ENCODE measurements at regions not wholly inside any gene's neighbourhood (a gene's known extent, or its start where the extent isn't known, plus 50 kb on each side); places are given as distances from the start of the nearest gene placed in this dataset.
"Not testable (repeated sequence)": the region's sequence is repeated elsewhere in the genome, so short reads cannot be mapped to it uniquely, and the experiment has no call there.

DNA sequence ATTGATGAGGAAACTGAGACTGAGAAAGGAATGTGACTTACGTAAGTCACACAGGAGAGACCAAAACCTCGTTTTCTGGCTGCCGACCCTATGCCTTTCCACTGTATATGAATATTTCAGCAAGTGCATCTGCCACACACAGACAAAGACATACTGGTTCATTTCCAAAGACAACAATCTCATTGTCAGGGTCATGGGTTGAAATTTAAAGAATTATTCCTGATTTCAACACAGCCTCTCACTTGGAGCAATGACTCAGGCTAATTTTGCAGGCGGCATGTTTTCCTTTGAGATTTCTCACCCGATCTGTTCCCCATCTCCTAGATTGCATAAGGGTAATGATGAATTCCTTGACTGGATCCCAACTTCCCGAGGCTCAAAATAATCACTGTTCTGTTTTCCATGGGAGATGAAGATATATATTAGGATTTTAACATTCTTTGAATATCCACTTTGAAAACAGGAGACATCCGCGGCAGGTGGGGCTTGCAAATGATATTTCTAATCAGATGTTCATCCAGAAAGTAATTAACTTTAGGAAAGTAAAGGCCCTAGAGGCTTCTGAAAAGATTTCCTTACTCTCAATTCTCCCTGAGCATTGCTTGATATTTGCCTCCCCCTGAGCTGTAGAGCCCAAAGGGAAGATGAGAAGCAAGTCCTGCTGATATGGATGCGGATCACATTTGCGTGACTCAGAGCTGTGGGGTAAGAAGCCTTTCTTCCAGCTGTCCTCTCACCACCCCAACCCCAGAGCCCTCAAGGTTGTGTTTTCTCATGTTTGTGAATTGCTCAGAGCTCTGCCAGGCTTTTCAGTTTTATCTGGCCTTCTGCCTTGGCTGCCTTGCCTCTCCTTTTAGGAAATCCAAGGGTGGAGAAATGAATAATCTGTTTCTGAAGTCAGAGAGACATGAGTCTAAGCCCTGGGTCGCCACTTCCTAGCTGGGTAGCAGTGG, 361.1 kb upstream of the BOD1L1 start:
- DNase-seq (ENCODE audit: low spot score): no peak

DNA sequence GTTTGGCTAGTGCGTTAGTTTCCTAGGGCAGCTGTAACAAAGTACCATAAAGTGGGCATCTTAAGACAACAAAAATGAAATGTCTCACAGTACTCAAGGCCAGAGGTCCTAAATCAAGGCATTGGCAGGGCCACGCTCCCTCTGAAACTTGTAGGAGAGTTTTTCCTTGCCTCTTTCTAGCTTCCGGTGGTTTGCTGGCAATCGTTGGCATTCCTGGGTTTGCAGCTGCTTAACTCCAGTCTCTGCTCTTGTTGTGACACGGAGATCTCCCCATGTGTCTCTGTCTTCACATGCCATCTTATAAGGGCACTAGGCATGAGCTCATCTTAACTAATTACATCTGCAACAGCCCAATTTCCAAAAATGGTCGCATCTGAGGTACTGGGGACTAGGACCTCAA, 362.0 kb upstream of the BOD1L1 start:
- no peak for DNase-seq (ENCODE audit: low spot score)

DNA sequence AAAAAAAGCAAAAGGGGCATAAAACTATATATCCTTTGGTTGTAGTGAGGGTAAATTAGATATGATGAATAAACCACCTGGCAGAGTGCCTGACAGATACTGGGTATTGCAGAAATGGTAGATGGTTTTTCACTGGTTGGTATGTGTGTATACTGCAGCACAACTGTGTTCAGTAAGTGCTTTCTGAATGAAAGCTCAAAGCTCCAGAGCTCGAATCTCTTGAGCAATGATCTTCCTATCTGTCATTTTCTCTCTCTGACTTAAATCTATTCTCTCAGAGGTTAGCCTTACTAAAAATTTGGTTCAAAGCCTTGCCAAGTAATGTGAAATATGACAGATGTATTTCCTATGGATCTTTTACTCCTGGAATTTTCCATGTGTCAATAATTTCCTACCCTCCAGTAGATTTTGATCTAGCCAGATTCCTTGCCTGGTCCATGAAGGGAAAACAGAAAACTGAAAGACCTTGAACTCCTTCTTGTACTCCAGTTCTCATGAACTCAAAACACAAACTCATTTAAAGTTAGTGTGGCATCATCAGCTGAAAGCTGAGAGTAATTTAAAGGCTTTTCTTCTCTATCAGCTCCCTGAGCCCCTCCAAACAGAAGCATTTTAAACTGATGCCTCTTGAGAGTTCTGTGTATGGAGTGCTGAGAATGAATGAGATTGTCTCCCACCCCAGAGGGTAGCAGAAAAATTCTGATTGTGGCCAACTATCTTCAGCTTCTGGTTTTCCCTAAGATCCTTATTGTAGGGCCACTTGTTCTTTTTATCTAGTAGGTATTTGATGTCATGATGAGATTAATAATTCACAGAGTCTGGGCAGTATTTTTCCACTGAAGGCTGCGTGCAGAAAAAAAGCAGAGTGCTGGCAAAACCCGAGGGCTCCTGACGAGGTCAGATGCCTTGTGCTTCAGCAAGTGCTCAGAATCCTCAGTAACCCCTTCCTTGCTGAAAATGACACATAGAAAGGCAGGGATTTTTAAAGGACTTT, 363.4 kb upstream of the BOD1L1 start:
- peak; percentile 15 for DNase-seq (ENCODE audit: low spot score)

DNA sequence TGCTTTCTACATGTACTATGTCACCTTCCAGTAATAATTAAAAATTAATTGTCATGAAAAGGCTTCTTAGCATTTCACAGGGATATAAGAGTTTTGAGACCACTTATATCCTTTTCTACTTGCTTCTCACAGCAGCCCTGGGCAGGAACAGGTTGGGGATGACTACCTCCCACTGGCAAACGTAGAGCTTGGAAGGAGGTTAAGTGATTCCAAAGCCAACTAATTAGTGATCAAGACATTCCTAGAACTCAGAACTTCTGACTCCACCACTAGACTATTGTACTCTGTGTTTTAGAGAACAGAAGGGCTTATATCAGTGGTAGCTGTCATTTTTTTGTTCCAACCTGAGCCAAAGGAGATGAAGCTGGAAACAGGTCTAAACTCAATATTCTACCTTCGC, 364.5 kb upstream of the BOD1L1 start:
- DNase-seq (ENCODE audit: low spot score): no peak

DNA sequence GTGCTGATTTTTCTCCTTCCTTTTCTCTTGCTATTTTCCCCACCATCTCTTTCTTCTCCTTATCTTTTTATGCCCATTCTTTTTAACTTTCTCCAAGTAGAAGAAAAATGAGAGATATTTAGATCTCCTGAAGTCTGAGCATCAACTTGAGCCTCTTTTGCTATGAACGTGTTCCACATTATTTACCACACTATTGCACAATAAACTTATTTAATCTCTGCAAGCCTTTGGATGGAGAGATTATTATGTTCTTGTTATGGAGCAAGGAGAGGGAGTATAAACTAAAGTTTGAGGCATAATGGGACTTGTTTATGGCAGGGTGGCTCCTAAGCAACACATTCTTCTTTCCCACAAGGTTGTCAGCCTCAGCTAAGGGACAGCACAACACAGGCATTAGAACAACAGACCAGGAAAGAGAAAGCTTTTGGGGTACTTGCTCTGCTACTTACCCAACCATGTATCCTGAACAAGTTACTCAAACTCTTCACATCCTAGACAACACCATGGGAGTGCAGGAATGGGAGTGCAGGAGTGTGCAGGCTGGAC, 365.5 kb upstream of the BOD1L1 start:
- DNase-seq (ENCODE audit: low spot score): no peak

DNA sequence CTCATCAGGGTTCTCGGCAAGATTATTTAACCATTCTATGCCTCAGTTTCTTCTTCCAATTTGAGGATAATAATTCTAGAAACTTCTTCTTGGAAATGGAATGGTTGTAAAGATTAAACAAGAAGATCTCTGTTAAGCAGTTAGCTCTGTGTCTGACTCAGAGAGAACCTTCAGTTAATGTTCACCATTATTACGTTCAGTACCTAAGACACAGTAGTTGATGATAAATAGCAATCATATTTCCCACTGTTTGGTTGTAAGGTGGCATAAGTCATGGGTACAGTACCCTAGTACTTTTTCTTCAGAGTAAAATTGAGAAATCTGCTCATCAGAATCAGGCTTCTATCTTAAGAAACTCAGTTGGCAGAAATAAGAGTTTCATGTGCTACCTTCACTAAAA, 366.5 kb upstream of the BOD1L1 start:
- no peak for DNase-seq (ENCODE audit: low spot score)

DNA sequence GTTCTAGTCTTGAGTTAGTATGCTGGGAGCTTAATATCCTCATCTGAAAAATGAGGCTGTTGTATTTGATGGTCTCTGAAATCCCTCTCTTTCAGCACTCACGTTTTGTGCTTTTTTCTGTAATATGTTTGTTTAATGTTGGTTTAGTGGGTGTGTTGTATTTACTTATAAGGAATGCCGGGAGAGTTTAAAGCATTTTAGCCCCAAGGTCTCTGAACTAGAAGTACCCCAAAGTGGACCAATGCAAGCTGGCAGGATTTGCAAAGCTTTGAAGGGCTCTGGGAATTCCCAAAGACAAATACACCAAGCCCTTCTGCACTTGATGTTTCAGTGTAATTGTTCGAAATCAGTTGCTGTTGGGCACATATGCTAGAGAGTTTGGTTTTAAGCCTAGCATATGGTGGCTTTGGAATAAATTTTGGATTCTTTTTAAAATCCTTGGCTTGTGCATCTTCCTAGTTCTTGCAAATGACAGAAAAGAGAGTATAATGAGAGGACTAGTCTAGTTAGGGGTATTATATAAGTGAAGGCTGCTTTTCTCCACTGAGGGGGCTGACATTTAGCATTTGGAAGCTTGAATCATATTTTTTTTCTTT, 371.4 kb upstream of the BOD1L1 start:
- no peak for DNase-seq (ENCODE audit: low spot score)

DNA sequence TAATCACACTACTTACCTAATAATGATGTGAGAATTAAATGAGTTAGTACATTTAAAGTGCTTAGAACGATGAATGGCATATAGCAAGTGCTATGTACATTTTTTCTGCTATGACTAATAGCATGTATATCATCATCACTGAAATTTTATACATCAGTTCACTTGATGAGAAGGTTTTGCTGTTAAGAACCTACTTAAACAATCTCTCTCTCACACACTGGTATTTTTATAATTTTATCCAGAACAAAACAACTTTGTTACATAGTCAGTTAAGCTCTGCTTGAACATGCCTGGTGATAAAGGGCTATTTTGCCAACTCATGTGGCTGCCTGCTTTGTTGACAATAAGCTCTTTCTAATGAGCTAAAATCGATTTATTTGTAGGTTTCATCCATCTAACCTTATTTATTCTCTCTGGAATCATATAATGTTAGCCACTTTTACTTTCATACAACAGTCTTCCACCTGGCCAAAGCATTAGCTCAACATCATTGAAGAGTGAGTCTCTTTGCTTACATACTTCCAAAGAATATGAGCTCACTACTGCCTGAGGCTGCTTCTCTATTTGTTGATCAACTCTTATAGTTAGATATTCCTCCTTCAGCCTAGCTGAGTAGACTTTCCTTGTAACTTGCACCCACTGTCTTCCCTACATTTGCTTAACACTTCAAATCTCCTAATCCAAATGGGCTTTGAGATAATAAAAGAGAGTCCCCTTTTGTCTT, 372.7 kb upstream of the BOD1L1 start:
- DNase-seq (ENCODE audit: low spot score): no peak

DNA sequence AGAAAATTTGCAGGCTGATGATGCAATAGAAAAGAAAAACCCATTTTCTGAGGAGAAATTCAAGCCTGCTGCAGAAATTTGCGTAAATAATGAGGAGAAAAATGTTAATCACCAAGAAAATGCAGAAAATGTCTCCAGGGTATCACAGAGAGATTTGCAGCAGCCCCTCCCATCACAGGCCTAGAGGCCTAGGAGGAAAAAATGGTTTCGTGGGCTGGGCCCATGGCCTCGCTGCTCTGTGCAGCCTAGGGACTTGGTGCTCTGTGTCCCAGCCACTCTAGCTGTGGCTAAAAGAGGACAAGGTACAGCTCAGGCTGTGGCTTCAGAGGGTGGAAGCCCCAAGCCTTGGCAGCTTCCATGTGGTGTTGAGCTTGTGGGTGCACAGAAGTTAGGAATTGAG, 374.8 kb upstream of the BOD1L1 start:
- DNase-seq (ENCODE audit: low spot score): not testable (repeated sequence)

DNA sequence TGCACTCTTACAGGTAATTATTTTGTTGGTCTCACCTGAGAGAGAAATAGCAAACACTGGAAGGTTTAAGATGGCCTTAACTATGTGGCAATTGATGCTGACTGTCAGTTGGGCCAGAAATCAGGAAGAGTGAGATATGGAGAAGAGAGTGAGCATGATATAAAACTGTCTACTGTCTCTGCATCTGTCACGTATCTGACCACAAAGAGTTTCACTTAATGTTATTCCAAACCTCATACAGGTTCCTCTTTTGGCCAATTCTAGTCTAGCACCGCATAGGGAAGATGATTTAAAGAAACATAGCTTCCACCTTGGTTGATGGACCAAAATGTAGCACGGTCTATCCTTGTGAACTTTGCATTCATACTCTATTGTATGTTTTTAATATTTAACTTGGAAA, 381.0 kb upstream of the BOD1L1 start:
- DNase-seq (ENCODE audit: low spot score): no peak

DNA sequence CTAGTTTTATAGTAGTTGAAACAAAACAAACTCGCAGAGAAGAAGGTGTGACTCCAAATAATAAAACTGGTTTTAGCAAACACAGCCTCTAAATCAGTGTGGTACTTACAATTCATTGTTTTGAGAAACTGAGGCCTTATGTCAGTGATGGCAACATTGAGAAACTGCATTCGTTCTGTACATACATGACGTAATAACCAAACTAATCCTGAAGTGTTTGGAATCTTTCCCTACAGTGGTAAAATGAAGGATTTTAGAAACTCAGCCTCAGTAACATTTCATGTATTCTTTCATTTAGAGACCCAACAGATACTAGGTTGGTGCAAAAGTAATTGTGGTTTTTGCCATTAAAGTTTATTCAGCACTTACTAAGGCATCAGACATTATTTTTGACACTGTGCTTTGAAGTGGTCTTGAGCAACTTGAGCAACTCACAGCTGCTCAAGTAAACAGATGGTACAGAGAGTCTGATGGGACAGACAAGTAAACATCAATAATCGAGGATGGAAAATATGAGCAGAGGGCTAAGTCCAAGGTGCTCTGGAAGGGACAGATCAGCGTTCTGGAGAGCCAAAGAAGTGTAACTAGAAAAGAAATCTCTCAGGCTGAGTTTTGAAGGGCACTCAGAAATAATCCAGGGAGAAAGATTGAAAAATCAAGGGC, 390.8 kb upstream of the BOD1L1 start:
- peak; percentile 6 for DNase-seq (ENCODE audit: low spot score)

DNA sequence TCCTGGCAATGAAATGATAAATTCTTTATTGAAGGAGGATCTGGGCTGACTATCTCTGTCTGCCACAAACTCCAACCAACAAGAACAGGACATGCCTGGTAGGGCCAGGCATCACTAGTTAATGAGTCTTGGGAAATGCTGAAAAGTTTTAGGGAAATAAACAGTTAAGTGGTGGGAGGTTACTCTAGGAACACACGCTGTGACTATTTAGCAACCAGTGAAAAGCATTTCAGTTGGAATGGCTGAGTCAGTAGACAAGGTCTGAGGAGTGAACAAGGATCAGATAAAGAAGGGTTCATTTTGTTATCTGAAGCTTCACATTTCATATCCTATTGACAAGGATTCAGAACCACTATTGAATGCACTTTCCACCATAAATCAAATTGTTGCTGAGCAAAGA, 394.9 kb upstream of the BOD1L1 start:
- no peak for DNase-seq (ENCODE audit: low spot score)

DNA sequence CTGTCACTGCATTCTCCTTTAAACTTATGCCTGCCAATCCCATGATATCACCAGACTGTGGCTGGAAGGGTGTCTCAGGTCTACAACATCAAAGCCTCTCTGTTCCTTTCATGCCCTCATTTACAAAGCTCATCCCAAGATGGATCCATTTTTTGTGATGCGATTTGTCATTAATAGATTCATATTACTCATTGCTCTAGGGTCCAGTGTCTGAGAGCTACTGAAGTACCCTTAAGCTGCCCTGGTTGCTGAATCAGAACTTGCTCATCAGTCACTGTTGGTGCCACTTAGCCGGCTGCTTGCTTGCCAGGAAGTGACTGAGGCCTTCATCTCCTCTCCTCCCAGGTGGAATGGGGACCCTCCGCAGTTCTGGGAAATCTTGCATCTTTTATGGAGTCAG, 395.5 kb upstream of the BOD1L1 start:
- DNase-seq (ENCODE audit: low spot score): no peak

DNA sequence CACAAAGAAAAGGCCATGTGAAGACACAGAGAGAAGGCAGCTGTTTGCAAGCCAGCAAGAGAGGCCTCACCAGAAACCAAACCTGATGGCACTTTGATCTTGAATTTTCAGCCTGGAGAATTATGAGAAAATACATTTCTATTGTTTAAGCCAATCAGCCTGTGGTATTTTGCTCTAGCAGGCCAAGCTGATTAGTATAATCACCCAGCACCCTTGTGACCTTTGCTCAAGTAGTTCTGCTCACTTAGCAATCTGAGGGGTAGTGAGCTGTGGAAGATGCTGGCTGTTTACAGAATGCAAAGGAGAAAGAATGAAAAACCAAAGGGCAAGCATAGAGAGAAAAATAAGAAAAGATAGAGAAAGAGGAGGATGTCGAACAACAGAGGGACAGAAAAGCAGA, 396.4 kb upstream of the BOD1L1 start:
- DNase-seq (ENCODE audit: low spot score): no peak

DNA sequence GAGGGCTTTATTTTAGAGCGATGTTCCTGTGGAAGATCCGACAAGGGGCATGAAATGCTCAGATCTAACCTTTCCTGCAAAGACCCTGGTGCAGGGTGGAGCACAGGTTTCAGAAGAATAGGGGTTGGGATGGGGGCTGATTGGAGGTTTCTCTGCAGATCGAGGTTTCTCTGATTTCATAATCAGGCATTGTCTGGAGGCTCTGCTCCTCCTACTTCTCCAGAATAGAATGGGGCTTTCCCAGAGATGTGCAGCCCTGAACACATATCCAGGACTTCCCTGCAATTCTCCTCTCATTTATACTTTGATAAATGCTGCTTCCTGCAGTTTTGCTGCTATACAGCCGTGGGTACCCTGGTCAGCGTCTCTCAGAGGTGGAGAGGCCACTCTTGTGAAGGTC, 397.6 kb upstream of the BOD1L1 start:
- DNase-seq (ENCODE audit: low spot score): no peak

DNA sequence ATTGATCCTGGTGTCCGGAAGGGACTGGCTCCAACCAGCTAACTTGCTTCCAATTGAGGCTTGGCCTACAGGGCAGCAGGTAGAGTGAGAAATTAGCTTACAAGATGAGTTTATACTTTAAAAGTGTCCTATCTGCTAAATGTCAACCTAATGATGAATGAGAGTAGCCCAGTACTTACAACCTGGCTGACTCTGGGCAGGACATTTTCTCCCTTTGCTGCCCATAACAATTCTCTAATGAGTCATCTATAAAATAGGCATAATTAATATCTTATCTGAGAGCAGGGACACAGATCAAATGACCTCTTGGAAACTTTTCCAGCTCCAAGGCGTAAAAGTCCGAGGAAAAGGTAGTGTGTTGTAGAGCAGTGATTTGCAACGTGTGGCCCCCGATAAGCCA, 398.4 kb upstream of the BOD1L1 start:
- no peak for DNase-seq (ENCODE audit: low spot score)

DNA sequence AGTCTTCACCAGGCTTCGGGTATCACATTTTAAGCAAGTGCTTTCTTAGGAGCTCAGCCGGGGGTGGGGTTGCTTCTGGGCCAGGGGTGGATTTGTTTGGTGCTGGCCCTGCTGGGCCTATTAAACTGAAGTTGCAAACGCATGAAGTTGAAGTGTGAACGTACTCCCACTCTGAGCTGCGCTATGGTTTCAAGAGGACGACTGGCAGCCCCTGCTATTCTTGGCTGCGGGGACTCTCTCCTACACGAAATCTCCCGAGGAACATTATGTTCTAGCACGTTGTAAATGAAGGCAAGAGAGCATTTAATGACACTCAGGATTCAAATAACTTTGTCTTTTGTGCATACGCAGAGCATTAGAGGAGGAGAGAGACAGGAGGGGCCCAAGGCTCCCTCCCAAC, 401.3 kb upstream of the BOD1L1 start:
- no peak for DNase-seq (ENCODE audit: low spot score)

DNA sequence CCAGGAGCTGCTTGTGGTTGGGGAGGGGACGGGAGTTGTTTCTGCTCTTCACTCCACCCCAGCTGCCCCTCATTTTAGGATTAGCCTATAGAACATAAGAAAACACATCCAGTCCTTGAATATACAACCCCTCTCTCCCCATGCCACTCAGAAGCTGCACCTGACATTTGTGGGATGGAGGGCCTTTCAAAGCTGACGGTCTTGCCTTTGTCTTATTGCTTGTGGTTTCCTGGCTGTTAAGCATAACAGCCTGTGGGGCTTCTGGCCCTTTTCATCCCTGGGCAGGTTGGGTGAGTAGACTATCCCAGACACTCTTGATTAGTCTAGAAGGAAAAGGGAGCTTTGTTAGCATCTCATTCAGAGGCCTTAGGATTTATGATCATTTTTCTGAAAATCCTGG, 407.6 kb upstream of the BOD1L1 start:
- DNase-seq (ENCODE audit: low spot score): no peak

DNA sequence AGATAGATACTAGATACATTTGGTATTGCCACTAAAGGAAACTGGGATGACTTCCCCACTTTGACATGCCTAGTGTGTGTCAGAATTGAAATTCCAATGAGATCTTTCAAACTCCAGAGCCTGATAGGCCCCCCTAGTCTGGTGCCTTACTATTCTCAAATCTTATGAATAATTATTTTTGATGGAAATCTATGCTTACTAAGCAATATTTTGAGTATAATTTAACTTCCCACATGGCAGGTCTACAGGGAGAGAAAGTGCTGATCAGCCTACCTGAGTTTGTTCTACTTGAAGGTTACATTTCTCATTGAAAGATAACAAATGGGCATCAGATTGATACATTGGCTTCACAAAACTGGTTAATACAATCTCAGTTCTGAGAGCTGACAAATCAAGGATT, 415.7 kb upstream of the BOD1L1 start:
- no peak for DNase-seq (ENCODE audit: low spot score)

DNA sequence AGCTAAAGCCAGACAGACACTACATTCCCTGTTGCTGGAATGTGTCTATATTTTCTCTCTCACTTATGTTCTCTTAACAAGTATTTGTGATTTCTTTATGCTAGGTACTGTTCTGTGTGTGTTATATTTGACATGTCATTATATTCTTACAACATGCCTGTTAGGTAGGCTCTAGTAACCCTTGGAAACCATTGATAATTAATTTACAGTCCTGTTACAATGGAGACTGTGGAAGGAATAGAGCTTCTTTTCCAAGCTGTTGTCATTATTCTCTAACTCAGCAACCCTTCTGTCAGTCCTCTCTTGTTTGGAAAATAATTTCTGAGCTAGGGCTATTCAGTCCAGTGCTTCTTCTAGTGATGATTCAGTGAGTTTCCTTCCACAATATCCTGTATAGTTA, 419.1 kb upstream of the BOD1L1 start:
- no peak for DNase-seq (ENCODE audit: low spot score)

DNA sequence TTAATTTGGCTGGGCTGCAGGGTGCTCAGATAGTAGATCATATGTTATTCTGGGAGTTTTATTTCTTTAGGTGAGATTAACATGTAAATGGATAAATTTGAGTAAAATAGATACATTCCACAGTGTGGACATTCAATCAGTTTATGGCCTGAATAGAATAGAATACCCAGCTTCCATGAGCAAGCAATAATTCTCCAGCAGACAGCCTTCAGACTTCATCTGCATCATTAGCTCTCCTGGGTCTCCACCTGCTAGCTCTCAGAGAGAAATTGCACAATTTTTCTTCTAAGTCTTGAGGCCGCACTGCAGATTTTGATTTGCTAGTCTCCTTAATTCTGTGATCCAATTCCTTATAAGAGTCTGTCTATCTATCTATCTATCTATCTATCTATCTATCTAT, 420.3 kb upstream of the BOD1L1 start:
- DNase-seq (ENCODE audit: low spot score): no peak
